Fibroblast of peridontal ligament (primary cell): ENCODE measurements at regions not wholly inside any gene's neighbourhood (a gene's known extent, or its start where the extent isn't known, plus 50 kb on each side); places are given as distances from the start of the nearest gene placed in this dataset.

Source experiments
- DNase-seq: peaks from one replicate; pipeline ENCODE4 v3.0.0-alpha.2; 2010; ENCODE audit errors: extremely low read depth

DNA sequence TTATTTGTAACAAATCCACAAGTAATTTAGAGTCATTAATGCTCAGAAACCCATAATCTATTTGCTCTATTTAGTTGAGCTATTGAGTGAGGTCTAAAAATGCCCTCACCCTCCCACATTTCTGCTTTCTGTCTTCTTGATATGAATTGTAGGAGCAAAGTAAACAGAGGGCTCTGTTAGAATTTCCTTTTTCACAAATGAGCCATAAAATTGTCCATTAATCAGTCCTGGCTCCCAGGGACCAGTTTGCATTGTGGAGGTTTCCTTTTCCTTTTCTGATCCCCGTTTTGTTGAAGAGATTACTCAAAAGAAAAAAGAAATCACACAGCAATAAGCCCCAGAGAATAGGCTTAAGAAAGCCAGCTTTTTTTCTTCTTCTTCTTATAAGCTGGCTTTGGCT, 476.7 kb downstream of the EPHA4 start:
- no peak for DNase-seq

GRCh38 chr2:221096706-221097567, 475.2 kb downstream of the EPHA4 start:
- no peak for DNase-seq

- DNase-seq, result peak; percentile 21
Measured at GRCh38 chr2:221097568-221097915, 474.6 kb downstream of the EPHA4 start.

DNA sequence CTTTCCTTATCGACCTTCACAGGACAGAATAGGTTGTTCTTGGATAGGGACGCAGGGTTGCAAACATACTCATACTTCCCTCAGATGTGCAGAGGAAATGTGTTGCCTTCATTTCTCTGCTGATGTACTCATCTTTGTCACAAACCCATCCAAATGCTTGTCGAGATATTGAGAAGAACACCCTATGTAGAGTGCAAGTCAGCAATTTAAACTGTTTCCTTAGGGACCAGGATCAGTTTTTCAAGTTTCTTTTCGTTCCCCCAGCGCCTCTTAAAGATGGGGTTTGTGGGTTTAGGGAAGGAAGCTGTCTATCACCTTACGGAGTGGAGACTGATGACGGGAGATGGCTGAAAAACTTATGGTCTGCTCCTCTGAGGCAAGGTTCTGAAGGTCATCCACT, 474.2 kb downstream of the EPHA4 start:
- DNase-seq, result no peak

GRCh38 chr2:221100467-221101089, 471.5 kb downstream of the EPHA4 start:
- no peak for DNase-seq

DNA sequence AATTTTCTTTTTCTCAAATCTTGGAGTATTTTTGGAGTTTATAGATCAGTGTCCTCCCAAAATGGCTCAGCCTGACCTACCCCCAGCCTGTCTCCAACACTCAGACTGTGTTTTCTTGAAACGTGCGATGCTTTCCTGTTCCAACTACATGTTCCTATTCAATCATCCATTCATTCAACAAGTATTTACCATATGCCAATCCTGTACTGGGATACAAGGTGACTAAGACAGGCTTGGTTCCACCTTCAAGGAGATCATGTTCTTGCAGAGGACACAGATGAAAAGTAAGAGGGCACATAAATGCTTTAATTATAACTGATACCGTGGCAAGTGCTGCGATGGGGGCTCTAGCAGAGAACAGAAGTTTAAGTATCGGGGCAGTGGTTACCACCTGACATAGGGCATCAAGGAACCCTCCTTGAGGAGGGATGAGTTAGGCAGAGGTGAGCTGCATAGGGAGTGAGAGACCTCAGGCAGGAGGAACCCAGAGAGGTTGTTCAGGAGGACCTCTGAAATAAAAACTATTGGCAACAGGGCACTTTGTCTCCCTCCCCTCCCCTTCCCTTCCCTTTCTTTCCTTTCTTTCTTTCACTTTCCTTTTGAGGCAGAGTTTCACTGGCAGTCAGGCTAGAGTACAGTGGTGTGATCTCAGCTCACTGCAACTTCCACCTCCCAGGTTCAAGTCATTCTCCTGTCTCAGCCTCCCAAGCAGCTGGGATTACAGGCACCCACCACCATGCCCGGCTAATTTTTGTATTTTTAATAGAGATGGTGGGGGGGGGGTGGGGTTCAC, 469.0 kb downstream of the EPHA4 start:
- no peak for DNase-seq

GRCh38 chr2:221103930-221104329, 468.2 kb downstream of the EPHA4 start:
- DNase-seq, result no peak

GRCh38 chr2:221104361-221104811, 467.7 kb downstream of the EPHA4 start:
- no peak for DNase-seq

DNA sequence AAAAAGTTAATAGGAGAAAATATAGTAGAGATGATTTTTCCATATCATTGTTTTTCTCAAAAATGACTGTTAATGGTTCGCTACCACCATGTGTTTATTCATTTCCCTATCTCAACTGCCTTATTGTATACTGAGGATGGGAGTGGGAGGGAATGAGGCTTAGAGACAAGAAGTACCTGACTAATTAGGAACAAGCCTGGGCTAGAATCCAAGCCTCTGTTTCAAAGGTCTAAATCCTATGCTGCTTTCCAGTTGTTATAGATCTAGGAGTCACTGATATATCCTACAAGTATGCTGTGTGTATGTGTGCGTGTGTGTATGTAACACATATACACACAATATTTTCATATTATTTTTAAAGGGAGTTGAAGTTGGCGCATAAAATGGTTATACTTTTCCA, 465.9 kb downstream of the EPHA4 start:
- no peak for DNase-seq

DNA sequence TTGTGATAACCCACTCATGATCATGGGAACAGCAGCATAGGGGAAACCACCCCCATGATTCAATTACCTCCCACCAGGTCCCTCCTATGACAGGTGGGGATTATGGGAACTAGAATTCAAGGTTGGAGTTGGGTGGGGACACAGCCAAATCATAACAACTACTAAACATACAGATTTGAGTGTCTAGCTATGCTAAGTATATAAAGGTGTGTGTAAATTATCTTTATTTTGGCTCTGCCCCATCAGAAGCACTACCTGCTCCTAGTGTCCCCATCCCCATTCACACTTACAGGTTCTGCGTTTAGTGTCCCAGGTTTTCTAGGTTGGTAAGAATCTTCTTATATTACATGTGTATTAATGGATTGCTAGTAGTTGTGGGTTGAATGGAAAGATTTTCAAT, 464.7 kb downstream of the EPHA4 start:
- DNase-seq, result no peak

GRCh38 chr2:221109552-221109951, 462.6 kb downstream of the EPHA4 start:
- DNase-seq, result no peak

DNA sequence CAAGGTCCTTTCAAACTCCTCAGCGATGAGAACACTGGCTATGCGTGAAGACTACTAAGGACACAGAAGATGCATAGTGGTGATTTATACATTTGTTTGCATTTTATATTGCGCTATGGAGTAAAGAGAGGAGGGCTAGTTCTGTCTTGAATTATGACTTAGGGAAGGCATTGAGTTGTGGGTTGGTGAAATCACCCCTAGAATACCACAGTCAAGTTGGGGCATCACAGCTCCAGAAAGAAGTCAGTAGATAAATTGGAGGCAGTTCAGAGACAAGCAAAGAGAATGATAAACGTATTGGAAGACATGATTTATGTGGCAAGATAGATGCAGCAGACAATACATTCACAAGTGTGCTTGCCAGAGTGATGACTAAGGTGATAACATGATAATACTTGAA, 460.4 kb downstream of the EPHA4 start:
- no peak for DNase-seq

DNA sequence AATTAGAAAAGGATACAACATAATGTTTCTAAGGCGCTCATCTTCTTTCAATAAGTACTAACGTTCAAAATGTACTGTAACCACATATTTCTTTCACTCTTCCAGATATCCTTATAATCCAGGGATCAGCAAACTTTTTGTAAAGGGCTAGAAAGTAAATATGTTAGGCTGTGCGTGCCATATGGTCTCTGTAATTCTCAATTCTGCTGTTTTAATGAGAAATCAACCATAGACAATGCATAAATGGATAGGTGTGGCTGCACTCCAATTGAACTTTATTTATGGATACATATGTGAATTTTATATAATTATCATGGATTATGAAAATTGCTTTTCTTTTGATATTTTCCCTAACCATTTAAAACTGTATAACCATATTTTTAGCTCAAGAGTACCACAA, 459.4 kb downstream of the EPHA4 start:
- no peak for DNase-seq

- DNase-seq, result no peak
Measured at GRCh38 chr2:221115944-221116343, 456.2 kb downstream of the EPHA4 start.

DNA sequence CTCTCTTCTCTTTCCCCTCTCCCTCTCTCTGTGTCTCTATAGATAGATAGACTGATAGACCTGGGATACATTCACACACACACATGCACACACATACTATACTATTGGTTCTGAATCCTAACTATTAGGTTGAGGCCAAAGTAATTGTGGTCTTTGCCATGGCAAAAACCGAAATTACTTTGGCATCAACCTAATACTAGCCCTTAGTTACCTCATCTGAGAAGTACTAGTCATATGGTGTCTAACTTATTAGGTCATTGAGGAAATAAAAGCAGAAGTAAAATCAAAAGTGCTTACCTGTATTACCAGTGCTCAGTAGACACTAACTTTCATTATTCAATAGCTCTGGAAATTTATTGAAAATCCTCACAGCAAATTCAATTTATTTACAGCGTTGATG, 451.5 kb downstream of the EPHA4 start:
- no peak for DNase-seq

DNA sequence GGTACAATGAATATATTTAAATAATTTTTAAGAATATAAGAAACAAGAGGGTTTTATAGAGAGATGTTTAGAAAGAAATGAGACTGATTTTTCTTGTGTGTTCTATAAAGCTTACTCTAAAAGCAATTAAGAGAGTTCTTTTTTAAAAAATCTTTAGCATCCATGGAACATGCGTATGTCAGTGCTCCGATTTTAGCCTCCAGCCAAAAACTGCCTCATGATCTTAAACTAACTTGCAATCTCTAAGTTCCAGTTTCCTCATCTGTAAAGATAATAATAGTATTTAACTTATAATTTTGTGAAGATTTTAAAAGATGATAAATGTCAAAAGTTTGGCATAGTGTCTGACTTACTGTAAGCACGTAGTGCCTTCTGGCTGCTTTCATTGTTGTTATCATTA, 448.7 kb downstream of the EPHA4 start:
- DNase-seq, result no peak

DNA sequence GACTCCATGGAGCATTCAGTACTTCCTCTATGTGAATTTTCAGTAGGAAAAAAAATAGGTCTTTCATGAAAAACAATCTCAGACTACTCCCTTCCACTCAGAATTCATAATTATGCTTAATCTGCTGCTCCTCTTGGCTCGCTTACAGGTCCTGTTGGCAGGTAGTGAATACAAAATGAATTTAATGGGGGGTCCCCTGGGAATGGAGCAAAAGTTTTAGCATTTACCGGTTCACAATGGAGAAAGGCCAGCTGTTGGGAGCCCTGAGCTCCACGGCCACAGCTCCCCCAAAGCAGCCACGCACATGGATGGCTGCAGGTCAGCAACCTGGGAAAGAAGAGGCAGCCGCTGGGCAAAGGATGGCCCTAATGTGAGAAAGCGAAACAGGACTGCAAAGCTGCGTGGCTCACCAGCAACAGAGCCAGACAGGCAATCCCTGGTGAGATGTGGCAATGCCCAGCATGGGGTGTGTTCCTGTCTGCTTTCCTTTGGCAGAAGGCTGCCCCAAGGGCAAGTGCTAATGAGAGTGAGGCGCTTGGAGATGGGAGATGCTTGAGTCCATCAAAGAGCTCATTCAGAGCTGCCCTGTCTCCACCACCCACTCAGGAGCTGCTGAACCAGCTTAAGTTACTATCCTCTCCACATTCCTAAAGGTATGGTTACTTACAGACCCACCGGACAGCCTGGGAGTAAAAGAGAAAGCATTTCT, 447.4 kb downstream of the EPHA4 start:
- DNase-seq, result no peak

GRCh38 chr2:221125691-221126090, 446.4 kb downstream of the EPHA4 start:
- no peak for DNase-seq

- no peak for DNase-seq
Measured at GRCh38 chr2:221129657-221130056, 442.4 kb downstream of the EPHA4 start.

- no peak for DNase-seq
Measured at GRCh38 chr2:221130431-221130830, 441.7 kb downstream of the EPHA4 start.

GRCh38 chr2:221133941-221134340, 438.2 kb downstream of the EPHA4 start:
- no peak for DNase-seq

DNA sequence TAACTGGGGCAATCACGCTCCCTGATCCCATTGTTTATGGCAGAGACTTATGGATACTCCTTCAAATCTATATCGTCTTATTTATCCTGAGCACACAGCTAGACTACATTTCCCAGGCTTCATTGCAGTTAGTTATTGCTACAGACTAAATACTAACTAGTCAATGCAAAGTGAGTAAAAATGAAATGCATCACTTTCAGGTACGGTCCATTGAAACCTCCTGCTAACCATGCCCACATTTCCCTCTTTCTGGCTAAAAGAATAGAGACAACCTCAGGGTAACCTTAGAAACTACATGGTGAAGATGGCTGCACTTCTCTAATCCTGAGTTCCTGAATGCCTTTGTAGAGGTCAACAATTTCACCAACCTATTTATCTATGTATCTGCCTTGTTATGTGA, 437.4 kb downstream of the EPHA4 start:
- DNase-seq, result no peak
